ENCODE measurements at regions not wholly inside any gene's neighbourhood (a gene's known extent, or its start where the extent isn't known, plus 50 kb on each side); places are given as distances from the start of the nearest gene placed in this dataset.

GRCh38 chrX:99184153-99184552 lies 1225.9 kb downstream of the PCDH19 start:
- Histone ChIP-seq H3K4ac (ENCODE audit: low read depth, low read length) (no peak overlapping the region), H3K27ac (ENCODE audit: low read depth, low read length) (no peak overlapping the region), H3K9me3 (ENCODE audit: insufficient read depth, low read depth, low read length) (no peaks in the 10 kb centered on the region), H2AFZ (ENCODE audit: insufficient read depth, low read length, poor library complexity) (no peak overlapping the region), H3K27me3 (ENCODE audit: insufficient read depth, low read length) (no peaks in the 10 kb centered on the region), H2BK120ac (ENCODE audit: insufficient read depth, low read length, poor library complexity) (no peak overlapping the region), H3K79me2 (ENCODE audit: control insufficient read depth, insufficient read depth, low read length, poor library complexity) (no peaks in the 10 kb centered on the region), H2BK5ac (ENCODE audit: low read depth, low read length, poor library complexity) (no peak overlapping the region), H4K91ac (ENCODE audit: low read depth, low read length) (no peak overlapping the region), H4K8ac (ENCODE audit: low read depth, low read length) (no peak overlapping the region), H3K14ac (ENCODE audit: low read length) (no peak overlapping the region), H3K4me3 (ENCODE audit: low read depth, low read length) (no peak overlapping the region), H3K9ac (ENCODE audit: low read length) (no peak overlapping the region), H4K12ac (ENCODE audit: low read depth, low read length) (no peak overlapping the region), H3K18ac (ENCODE audit: low read length) (no peak overlapping the region), H2AK5ac (ENCODE audit: low read length) (no peak overlapping the region), H3K4me1 (ENCODE audit: control insufficient read depth in 1 of 2, insufficient read depth in 2 of 2, low read length in 2 of 2) (no peaks in the 10 kb centered on the region), H3K79me1 (ENCODE audit: low read length) (no peaks in the 10 kb centered on the region), H3K36me3 (ENCODE audit: control insufficient read depth in 1 of 2, insufficient read depth in 2 of 2, low read length in 2 of 2) (no peaks in the 10 kb centered on the region), H3K4me2 (ENCODE audit: low read length) (no peak overlapping the region), H3K23ac (ENCODE audit: low read length) (no peak overlapping the region), H2BK12ac (ENCODE audit: low read length) (no peak overlapping the region)
- DNase-seq = no peak
- WGBS (ENCODE audit: extremely low coverage, insufficient coverage, insufficient read length) = no CpG with 5 or more reads among the region's 1 CpG

GRCh38 chrX:99172958-99173357 lies 1237.1 kb downstream of the PCDH19 start:
- Histone ChIP-seq H3K27ac (ENCODE audit: low read depth, low read length) (no peak overlapping the region), H3K14ac (ENCODE audit: low read length) (no peak overlapping the region), H3K79me2 (ENCODE audit: control insufficient read depth, insufficient read depth, low read length, poor library complexity) (no peaks in the 10 kb centered on the region), H2BK120ac (ENCODE audit: insufficient read depth, low read length, poor library complexity) (no peak overlapping the region), H4K8ac (ENCODE audit: low read depth, low read length) (no peak overlapping the region), H3K9ac (ENCODE audit: low read length) (no peak overlapping the region), H3K4ac (ENCODE audit: low read depth, low read length) (no peak overlapping the region), H4K12ac (ENCODE audit: low read depth, low read length) (no peak overlapping the region), H2BK12ac (ENCODE audit: low read length) (no peak overlapping the region), H3K18ac (ENCODE audit: low read length) (no peak overlapping the region), H3K4me1 (ENCODE audit: control insufficient read depth in 1 of 2, insufficient read depth in 2 of 2, low read length in 2 of 2) (no peaks in the 10 kb centered on the region), H3K27me3 (ENCODE audit: insufficient read depth, low read length) (no peaks in the 10 kb centered on the region), H3K4me2 (ENCODE audit: low read length) (no peak overlapping the region), H3K23ac (ENCODE audit: low read length) (no peak overlapping the region), H3K36me3 (ENCODE audit: control insufficient read depth in 1 of 2, insufficient read depth in 2 of 2, low read length in 2 of 2) (no peaks in the 10 kb centered on the region), H4K91ac (ENCODE audit: low read depth, low read length) (no peak overlapping the region), H3K79me1 (ENCODE audit: low read length) (no peaks in the 10 kb centered on the region), H2AK5ac (ENCODE audit: low read length) (no peak overlapping the region), H2AFZ (ENCODE audit: insufficient read depth, low read length, poor library complexity) (no peak overlapping the region), H3K9me3 (ENCODE audit: insufficient read depth, low read depth, low read length) (no peaks in the 10 kb centered on the region), H2BK5ac (ENCODE audit: low read depth, low read length, poor library complexity) (no peak overlapping the region), H3K4me3 (ENCODE audit: low read depth, low read length) (no peak overlapping the region)
- DNase-seq = no peak
- no CpG with 5 or more reads among the region's 3 CpGs for WGBS (ENCODE audit: extremely low coverage, insufficient coverage, insufficient read length)

- H4K8ac ChIP-seq (ENCODE audit: low read depth, low read length) = no peak overlapping the region
- no peak overlapping the region for H3K4me2 ChIP-seq (ENCODE audit: low read length)
- no peak overlapping the region for H3K18ac ChIP-seq (ENCODE audit: low read length)
- no peaks in the 10 kb centered on the region for H3K79me1 ChIP-seq (ENCODE audit: low read length)
- no peak overlapping the region for H3K4ac ChIP-seq (ENCODE audit: low read depth, low read length)
- H3K4me1 ChIP-seq (ENCODE audit: control insufficient read depth in 1 of 2, insufficient read depth in 2 of 2, low read length in 2 of 2) = no peaks in the 10 kb centered on the region
- H2AFZ ChIP-seq (ENCODE audit: insufficient read depth, low read length, poor library complexity) = no peak overlapping the region
- DNase-seq = no peak
- no peak overlapping the region for H3K14ac ChIP-seq (ENCODE audit: low read length)
- no peaks in the 10 kb centered on the region for H3K79me2 ChIP-seq (ENCODE audit: control insufficient read depth, insufficient read depth, low read length, poor library complexity)
- no peak overlapping the region for H2BK120ac ChIP-seq (ENCODE audit: insufficient read depth, low read length, poor library complexity)
- no peak overlapping the region for H4K91ac ChIP-seq (ENCODE audit: low read depth, low read length)
- H2BK5ac ChIP-seq (ENCODE audit: low read depth, low read length, poor library complexity) = no peak overlapping the region
- no peak overlapping the region for H2BK12ac ChIP-seq (ENCODE audit: low read length)
- no peak overlapping the region for H4K12ac ChIP-seq (ENCODE audit: low read depth, low read length)
- H3K9ac ChIP-seq (ENCODE audit: low read length) = no peak overlapping the region
- H2AK5ac ChIP-seq (ENCODE audit: low read length) = no peak overlapping the region
- no peaks in the 10 kb centered on the region for H3K27me3 ChIP-seq (ENCODE audit: insufficient read depth, low read length)
- H3K4me3 ChIP-seq (ENCODE audit: low read depth, low read length) = no peak overlapping the region
- H3K9me3 ChIP-seq (ENCODE audit: insufficient read depth, low read depth, low read length) = no peaks in the 10 kb centered on the region
- no peak overlapping the region for H3K27ac ChIP-seq (ENCODE audit: low read depth, low read length)
- no peaks in the 10 kb centered on the region for H3K36me3 ChIP-seq (ENCODE audit: control insufficient read depth in 1 of 2, insufficient read depth in 2 of 2, low read length in 2 of 2)
- no CpG with 5 or more reads among the region's 2 CpGs for WGBS (ENCODE audit: extremely low coverage, insufficient coverage, insufficient read length)
- no peak overlapping the region for H3K23ac ChIP-seq (ENCODE audit: low read length)
Measured at GRCh38 chrX:99142745-99143144, 1267.3 kb downstream of the PCDH19 start.

- WGBS (ENCODE audit: extremely low coverage, insufficient coverage, insufficient read length) = no CpG with 5 or more reads among the region's 3 CpGs
Measured at GRCh38 chrX:99137488-99137887, 1272.6 kb downstream of the PCDH19 start.

More at GRCh38 chrX:99137488-99137887, 1272.6 kb downstream of the PCDH19 start:
- Histone ChIP-seq H3K4me2 (ENCODE audit: low read length) (no peak overlapping the region), H3K9ac (ENCODE audit: low read length) (no peak overlapping the region), H3K18ac (ENCODE audit: low read length) (no peak overlapping the region), H4K91ac (ENCODE audit: low read depth, low read length) (no peak overlapping the region), H3K79me1 (ENCODE audit: low read length) (no peaks in the 10 kb centered on the region), H3K9me3 (ENCODE audit: insufficient read depth, low read depth, low read length) (no peaks in the 10 kb centered on the region), H2AK5ac (ENCODE audit: low read length) (no peak overlapping the region), H2AFZ (ENCODE audit: insufficient read depth, low read length, poor library complexity) (no peak overlapping the region), H3K4ac (ENCODE audit: low read depth, low read length) (no peak overlapping the region), H3K27ac (ENCODE audit: low read depth, low read length) (no peak overlapping the region), H4K8ac (ENCODE audit: low read depth, low read length) (no peak overlapping the region), H2BK5ac (ENCODE audit: low read depth, low read length, poor library complexity) (no peak overlapping the region), H3K4me3 (ENCODE audit: low read depth, low read length) (no peak overlapping the region), H3K36me3 (ENCODE audit: control insufficient read depth in 1 of 2, insufficient read depth in 2 of 2, low read length in 2 of 2) (no peaks in the 10 kb centered on the region), H3K4me1 (ENCODE audit: control insufficient read depth in 1 of 2, insufficient read depth in 2 of 2, low read length in 2 of 2) (no peaks in the 10 kb centered on the region), H2BK12ac (ENCODE audit: low read length) (no peak overlapping the region), H3K14ac (ENCODE audit: low read length) (no peak overlapping the region), H3K79me2 (ENCODE audit: control insufficient read depth, insufficient read depth, low read length, poor library complexity) (no peaks in the 10 kb centered on the region), H2BK120ac (ENCODE audit: insufficient read depth, low read length, poor library complexity) (no peak overlapping the region), H3K23ac (ENCODE audit: low read length) (no peak overlapping the region), H3K27me3 (ENCODE audit: insufficient read depth, low read length) (no peaks in the 10 kb centered on the region), H4K12ac (ENCODE audit: low read depth, low read length) (no peak overlapping the region)
- no peak for DNase-seq
